Hypothalamus (tissue), 51 donors: ENCODE measurements at regions not wholly inside any gene's neighbourhood (a gene's known extent, or its start where the extent isn't known, plus 50 kb on each side); places are given as distances from the start of the nearest gene placed in this dataset.
A peak's percentile ranks its signal among the peaks of the same experiment; 100 is the strongest.

ENCODE experiments used
- DNase-seq, 51 donors: peaks; one replicate each; lab custom pipeline; 2025; lab: John Stamatoyannopoulos, UW

- no peak for DNase-seq
These were observed 131.8 kb downstream of the KCTD12 start for GRCh38 chr13:76754414-76754813.

- no peak for DNase-seq
These were observed 134.9 kb downstream of the KCTD12 start for GRCh38 chr13:76751278-76751677.

GRCh38 chr13:76750126-76750525 is 136.1 kb downstream of the KCTD12 start:
- no peak for DNase-seq

GRCh38 chr13:76745261-76746200 is 140.7 kb downstream of the KCTD12 start:
- peak in 1 of 51 donors; percentile 26 for DNase-seq

GRCh38 chr13:76741624-76742023 is 144.6 kb downstream of the KCTD12 start:
- no peak for DNase-seq

- DNase-seq: no peak
These were observed 145.2 kb downstream of the KCTD12 start for GRCh38 chr13:76741046-76741445.

GRCh38 chr13:76738616-76739015 is 147.6 kb downstream of the KCTD12 start:
- DNase-seq: no peak

GRCh38 chr13:76737526-76737925 is 148.7 kb downstream of the KCTD12 start:
- no peak for DNase-seq

- no peak for DNase-seq
These were observed 150.6 kb downstream of the KCTD12 start for GRCh38 chr13:76735641-76736040.

- DNase-seq: no peak
These were observed 152.5 kb downstream of the KCTD12 start for GRCh38 chr13:76733671-76734070.

GRCh38 chr13:76732367-76732766 is 153.8 kb downstream of the KCTD12 start:
- no peak for DNase-seq

GRCh38 chr13:76730220-76730619 is 156.0 kb downstream of the KCTD12 start:
- no peak for DNase-seq

- no peak for DNase-seq
These were observed 156.5 kb downstream of the KCTD12 start for GRCh38 chr13:76729691-76730090.

GRCh38 chr13:76725896-76726295 is 160.3 kb downstream of the KCTD12 start:
- no peak for DNase-seq

- DNase-seq: no peak
These were observed 161.0 kb downstream of the KCTD12 start for GRCh38 chr13:76725211-76725610.

GRCh38 chr13:76724421-76724820 is 161.8 kb downstream of the KCTD12 start:
- no peak for DNase-seq

- peak in 8 of 51 donors; percentile 5 to 34 (median 6) for DNase-seq
These were observed 162.5 kb downstream of the KCTD12 start for GRCh38 chr13:76723551-76724232.

GRCh38 chr13:76722782-76723181 is 163.4 kb downstream of the KCTD12 start:
- no peak for DNase-seq

- DNase-seq: no peak
These were observed 165.4 kb downstream of the KCTD12 start for GRCh38 chr13:76720821-76721220.

- no peak for DNase-seq
These were observed 165.8 kb downstream of the KCTD12 start for GRCh38 chr13:76720416-76720815.

- no peak for DNase-seq
These were observed 166.2 kb downstream of the KCTD12 start for GRCh38 chr13:76719955-76720354.

- no peak for DNase-seq
These were observed 169.1 kb downstream of the KCTD12 start for GRCh38 chr13:76717092-76717491.
